ENCODE measurements at regions not wholly inside any gene's neighbourhood (a gene's known extent, or its start where the extent isn't known, plus 50 kb on each side); places are given as distances from the start of the nearest gene placed in this dataset.

DNA sequence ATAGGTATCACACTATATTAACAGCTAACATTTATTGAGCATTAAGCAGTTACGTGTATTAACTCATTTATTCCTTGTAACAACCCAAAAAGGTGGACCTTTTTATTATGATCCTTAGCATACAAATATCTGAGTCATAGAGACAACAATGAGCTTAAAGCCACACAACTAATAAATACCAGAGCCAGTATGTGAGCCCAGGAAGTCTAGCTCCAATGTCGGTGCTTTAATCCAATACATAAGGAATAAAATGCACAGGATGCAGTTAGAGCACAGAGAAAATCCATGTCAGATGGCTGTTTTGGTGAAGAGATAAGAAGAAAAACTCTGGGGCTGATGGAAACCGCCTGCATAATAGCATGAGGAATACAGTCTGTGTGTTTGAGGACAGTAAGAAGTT is 888.6 kb downstream of the TMTC2 start:
- no peaks in the 10 kb centered on the region for H4K20me1 ChIP-seq (ENCODE audit: control insufficient read depth, insufficient read depth, low read length, poor library complexity, severe bottlenecking)
- H3K4me2 ChIP-seq (replicated peaks; ENCODE audit: low read depth, low read length, poor library complexity, severe bottlenecking), result no peak overlapping the region
- H3K4me3 ChIP-seq (ENCODE audit: control extremely low read depth in 1 of 5, extremely low read depth in 1 of 5, insufficient read depth in 1 of 5, low read depth in 2 of 5, low read length in 4 of 5), result no peak overlapping the region
- ATAC-seq (ENCODE audit: low read depth) (no peak), DNase-seq (no peak)
- H3K9me3 Mint-ChIP-seq (ENCODE audit: insufficient read depth), result peaks cover 2% of the 10 kb centered on the region
- ChIA-PET CTCF (no interaction called here), POLR2A (no interaction called here)
- H3K36me3 ChIP-seq (replicated peaks in 1 of 2; ENCODE audit: control extremely low read depth in 1 of 2, control insufficient read depth in 1 of 2, extremely low read depth in 1 of 2, insufficient read depth in 2 of 2, low read length in 1 of 2), result no peaks in the 10 kb centered on the region
- H3K27ac ChIP-seq (ENCODE audit: low read length in 2 of 2), result no peak overlapping the region
- H3K79me2 ChIP-seq (ENCODE audit: control insufficient read depth, insufficient read depth, low read length), result no peaks in the 10 kb centered on the region
- no peak overlapping the region for H3K27ac Mint-ChIP-seq
- no peaks in the 10 kb centered on the region for H3K27me3 Mint-ChIP-seq
- H3K9ac ChIP-seq (ENCODE audit: low read length), result no peak overlapping the region
- H3K27me3 ChIP-seq (replicated peaks in 1 of 4; ENCODE audit: control extremely low read depth in 1 of 4, control insufficient read depth in 3 of 4, insufficient read depth in 4 of 4, low read length in 3 of 4), result no peaks in the 10 kb centered on the region
- intact Hi-C loops (cut with micrococcal nuclease), result no loop called here
- H3K4me1 Mint-ChIP-seq, result no peaks in the 10 kb centered on the region
- no peak for TF ChIP-seq EZH2 (IDR thresholded peaks at IDR 0.05; ENCODE audit: borderline replicate concordance, insufficient read depth, low read depth, low read length, poor library complexity, severe bottlenecking)
- TF ChIP-seq, protein P1, sequence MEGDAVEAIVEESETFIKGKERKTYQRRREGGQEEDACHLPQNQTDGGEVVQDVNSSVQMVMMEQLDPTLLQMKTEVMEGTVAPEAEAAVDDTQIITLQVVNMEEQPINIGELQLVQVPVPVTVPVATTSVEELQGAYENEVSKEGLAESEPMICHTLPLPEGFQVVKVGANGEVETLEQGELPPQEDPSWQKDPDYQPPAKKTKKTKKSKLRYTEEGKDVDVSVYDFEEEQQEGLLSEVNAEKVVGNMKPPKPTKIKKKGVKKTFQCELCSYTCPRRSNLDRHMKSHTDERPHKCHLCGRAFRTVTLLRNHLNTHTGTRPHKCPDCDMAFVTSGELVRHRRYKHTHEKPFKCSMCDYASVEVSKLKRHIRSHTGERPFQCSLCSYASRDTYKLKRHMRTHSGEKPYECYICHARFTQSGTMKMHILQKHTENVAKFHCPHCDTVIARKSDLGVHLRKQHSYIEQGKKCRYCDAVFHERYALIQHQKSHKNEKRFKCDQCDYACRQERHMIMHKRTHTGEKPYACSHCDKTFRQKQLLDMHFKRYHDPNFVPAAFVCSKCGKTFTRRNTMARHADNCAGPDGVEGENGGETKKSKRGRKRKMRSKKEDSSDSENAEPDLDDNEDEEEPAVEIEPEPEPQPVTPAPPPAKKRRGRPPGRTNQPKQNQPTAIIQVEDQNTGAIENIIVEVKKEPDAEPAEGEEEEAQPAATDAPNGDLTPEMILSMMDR (IDR thresholded peaks at IDR 0.05), result no peak
- no peaks in the 10 kb centered on the region for H3K4me1 ChIP-seq (ENCODE audit: control insufficient read depth in 2 of 2, insufficient read depth in 2 of 2, low read length in 2 of 2)
- H2AFZ ChIP-seq (ENCODE audit: insufficient read depth, low read depth, low read length, poor library complexity, severe bottlenecking), result no peak overlapping the region
- WGBS (ENCODE audit: insufficient coverage), result 57% methylated on average over 1 of the region's 3 CpGs
- no peak overlapping the region for H3K4me3 Mint-ChIP-seq
- no peaks in the 10 kb centered on the region for H3K9me3 ChIP-seq (ENCODE audit: control extremely low read depth in 1 of 3, control insufficient read depth in 2 of 3, insufficient read depth in 1 of 3, low read length in 2 of 3)

DNA sequence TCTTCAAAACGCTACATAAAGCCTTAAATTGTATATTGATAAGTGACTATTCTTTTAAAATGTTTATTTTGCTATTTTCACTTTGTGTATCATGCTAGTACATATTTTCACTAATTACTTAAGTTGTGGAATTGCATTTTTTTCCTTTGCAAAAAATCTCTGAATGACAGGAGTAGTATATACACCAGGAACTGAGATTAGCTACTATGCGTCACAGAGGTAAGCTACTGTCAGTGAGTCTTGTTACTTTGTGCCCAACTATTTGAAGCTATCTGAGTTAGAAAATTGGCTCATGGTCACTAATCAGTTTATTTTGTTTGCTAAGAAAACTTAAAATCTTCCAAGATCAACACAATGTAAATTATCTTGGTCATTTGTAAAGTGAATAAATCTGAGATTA is 887.4 kb downstream of the TMTC2 start:
- WGBS (ENCODE audit: insufficient coverage), result no CpG with 5 or more reads among the region's 2 CpGs
- no peak overlapping the region for H3K27ac Mint-ChIP-seq
- no peak overlapping the region for H3K4me3 Mint-ChIP-seq
- intact Hi-C loops (cut with micrococcal nuclease), result no loop called here
- no peak overlapping the region for H3K4me3 ChIP-seq (ENCODE audit: control extremely low read depth in 1 of 5, extremely low read depth in 1 of 5, insufficient read depth in 1 of 5, low read depth in 2 of 5, low read length in 4 of 5)
- H3K27me3 Mint-ChIP-seq, result no peaks in the 10 kb centered on the region
- peaks cover 3% of the 10 kb centered on the region for H3K9me3 Mint-ChIP-seq (ENCODE audit: insufficient read depth)
- H3K27ac ChIP-seq (ENCODE audit: low read length in 2 of 2), result no peak overlapping the region
- H3K4me2 ChIP-seq (replicated peaks; ENCODE audit: low read depth, low read length, poor library complexity, severe bottlenecking), result no peak overlapping the region
- H3K4me1 ChIP-seq (ENCODE audit: control insufficient read depth in 2 of 2, insufficient read depth in 2 of 2, low read length in 2 of 2), result no peaks in the 10 kb centered on the region
- no peak for ATAC-seq (ENCODE audit: low read depth)
- H3K9ac ChIP-seq (ENCODE audit: low read length), result no peak overlapping the region
- ChIA-PET POLR2A (no interaction called here), CTCF (no interaction called here)
- no peak for TF ChIP-seq EZH2 (IDR thresholded peaks at IDR 0.05; ENCODE audit: borderline replicate concordance, insufficient read depth, low read depth, low read length, poor library complexity, severe bottlenecking)
- TF ChIP-seq, protein P1 (IDR thresholded peaks at IDR 0.05), result no peak
- no peaks in the 10 kb centered on the region for H3K4me1 Mint-ChIP-seq
- H3K79me2 ChIP-seq (ENCODE audit: control insufficient read depth, insufficient read depth, low read length), result no peaks in the 10 kb centered on the region
- H3K27me3 ChIP-seq (replicated peaks in 1 of 4; ENCODE audit: control extremely low read depth in 1 of 4, control insufficient read depth in 3 of 4, insufficient read depth in 4 of 4, low read length in 3 of 4), result no peaks in the 10 kb centered on the region
- H3K36me3 ChIP-seq (replicated peaks in 1 of 2; ENCODE audit: control extremely low read depth in 1 of 2, control insufficient read depth in 1 of 2, extremely low read depth in 1 of 2, insufficient read depth in 2 of 2, low read length in 1 of 2), result no peaks in the 10 kb centered on the region
- H4K20me1 ChIP-seq (ENCODE audit: control insufficient read depth, insufficient read depth, low read length, poor library complexity, severe bottlenecking), result no peaks in the 10 kb centered on the region
- H2AFZ ChIP-seq (ENCODE audit: insufficient read depth, low read depth, low read length, poor library complexity, severe bottlenecking), result no peak overlapping the region
- H3K9me3 ChIP-seq (ENCODE audit: control extremely low read depth in 1 of 3, control insufficient read depth in 2 of 3, insufficient read depth in 1 of 3, low read length in 2 of 3), result peaks cover 0 to 2% (median 2%) of the 10 kb centered on the region in 3 donors
- no peak for DNase-seq

Measured in B cell (primary cell).